ENCODE measurements at regions not wholly inside any gene's neighbourhood (a gene's known extent, or its start where the extent isn't known, plus 50 kb on each side); places are given as distances from the start of the nearest gene placed in this dataset.
"Not testable (repeated sequence)": the region's sequence is repeated elsewhere in the genome, so short reads cannot be mapped to it uniquely, and the experiment has no call there.

DNA sequence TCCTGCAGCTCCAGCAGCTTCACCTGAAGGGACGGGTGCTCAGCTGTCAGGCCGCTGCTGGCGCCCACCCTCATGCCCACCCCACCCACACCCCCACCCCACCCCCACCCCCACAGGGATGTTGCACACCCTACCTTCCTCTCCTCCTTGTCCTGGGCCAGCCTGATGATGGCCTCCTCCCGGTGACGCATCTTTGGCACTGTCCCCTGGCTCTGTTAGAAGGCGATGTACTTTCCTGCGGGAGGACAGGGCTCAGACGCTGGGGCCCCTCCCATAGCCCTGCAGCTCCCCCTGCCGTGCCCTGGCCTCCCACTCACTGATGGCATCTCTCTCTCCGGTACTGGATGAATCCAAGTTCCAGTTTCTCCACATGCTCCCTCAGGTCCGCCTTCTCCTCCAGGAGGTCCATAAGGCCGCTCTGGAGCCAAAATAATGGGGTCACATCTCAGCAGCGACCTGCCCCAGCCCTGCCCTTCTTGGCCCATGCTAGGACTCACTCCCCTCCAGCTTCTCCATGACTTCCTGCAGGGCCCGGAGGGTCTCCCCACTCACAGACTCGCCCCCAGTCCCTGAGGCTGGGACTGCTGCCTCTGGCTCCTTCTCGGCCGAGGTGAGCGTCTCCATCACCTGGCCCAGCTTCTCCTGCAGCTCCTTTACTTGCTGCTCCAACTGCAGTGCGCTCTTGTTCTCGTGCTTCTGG, 55.2 kb downstream of the GOLGA8B start:
- H3F3A ChIP-seq (ENCODE audit: insufficient read depth); H3K9me2 ChIP-seq (ENCODE audit: insufficient read depth); H3K4me1 ChIP-seq (ENCODE audit: insufficient read depth); H3K27ac ChIP-seq; H3K9ac ChIP-seq; in situ Hi-C loops (cut with MboI); H2AFZ ChIP-seq; H3K4me2 ChIP-seq (ENCODE audit: unreplicated experiment); DNase-seq; H3K36me3 ChIP-seq (ENCODE audit: low read depth); H3K9me3 ChIP-seq (ENCODE audit: low read depth); H3K4me3 ChIP-seq; H3K27me3 ChIP-seq (replicated peaks; ENCODE audit: insufficient read depth); H4K20me1 ChIP-seq (ENCODE audit: insufficient read depth); H3K79me2 ChIP-seq (ENCODE audit: insufficient read depth): not testable (repeated sequence)
- no CpG with 5 or more reads among the region's 20 CpGs for WGBS, 2 experiments (ENCODE audit: low coverage in 1 of 2, low lambda C conversion rate in 2 of 2, missing lambda C conversion rate in 2 of 2)

- H3K36me3 ChIP-seq (ENCODE audit: low read depth); H2AFZ ChIP-seq; in situ Hi-C loops (cut with MboI); H3K79me2 ChIP-seq (ENCODE audit: insufficient read depth); H3K9me3 ChIP-seq (ENCODE audit: low read depth); H3F3A ChIP-seq (ENCODE audit: insufficient read depth); H3K27me3 ChIP-seq (replicated peaks; ENCODE audit: insufficient read depth); H3K4me3 ChIP-seq; H3K27ac ChIP-seq; H3K9ac ChIP-seq; H3K9me2 ChIP-seq (ENCODE audit: insufficient read depth); DNase-seq; H4K20me1 ChIP-seq (ENCODE audit: insufficient read depth); H3K4me1 ChIP-seq (ENCODE audit: insufficient read depth); H3K4me2 ChIP-seq (ENCODE audit: unreplicated experiment): not testable (repeated sequence)
- WGBS, 2 experiments (ENCODE audit: low coverage in 1 of 2, low lambda C conversion rate in 2 of 2, missing lambda C conversion rate in 2 of 2): 96 to 99% methylated on average over 4 to 6 of the region's 13 CpGs
These were observed 55.8 kb downstream of the GOLGA8B start for GRCh38 chr15:34527641-34528040.

DNA sequence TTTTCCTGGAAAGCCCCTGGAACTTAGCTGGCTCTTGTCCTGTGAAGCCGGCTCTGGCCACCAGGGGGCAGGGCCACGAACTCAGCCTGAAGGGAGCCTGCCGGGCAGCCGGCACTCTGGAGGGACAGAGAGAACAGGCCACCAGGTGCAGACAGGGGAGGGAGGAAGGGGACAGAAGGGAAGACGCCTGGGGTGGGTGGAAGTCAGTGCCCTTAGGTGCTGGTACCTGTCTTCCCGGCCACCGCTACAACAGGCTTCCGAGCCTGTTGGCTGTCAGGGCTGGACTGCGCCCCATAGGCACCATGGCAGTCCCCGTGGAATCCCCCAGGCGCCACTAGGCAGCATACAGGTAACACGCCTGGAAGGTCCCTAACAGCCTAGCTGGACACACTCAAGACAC, 59.6 kb downstream of the GOLGA8B start:
- H3K9ac ChIP-seq; DNase-seq; H3K9me2 ChIP-seq (ENCODE audit: insufficient read depth); H3K4me3 ChIP-seq; H3K36me3 ChIP-seq (ENCODE audit: low read depth); H3K4me1 ChIP-seq (ENCODE audit: insufficient read depth); H2AFZ ChIP-seq; H4K20me1 ChIP-seq (ENCODE audit: insufficient read depth); H3F3A ChIP-seq (ENCODE audit: insufficient read depth); H3K9me3 ChIP-seq (ENCODE audit: low read depth); H3K79me2 ChIP-seq (ENCODE audit: insufficient read depth); H3K27ac ChIP-seq; H3K27me3 ChIP-seq (replicated peaks; ENCODE audit: insufficient read depth); H3K4me2 ChIP-seq (ENCODE audit: unreplicated experiment): not testable (repeated sequence)
- in situ Hi-C loops (cut with MboI): loop anchor here (25.0 kb wide), 1 partner anchor 162 kb away; the partner anchor contains the start of gene LPCAT4
- 16 to 45% methylated on average over 7 to 8 of the region's 12 CpGs for WGBS, 2 experiments (ENCODE audit: low coverage in 1 of 2, low lambda C conversion rate in 2 of 2, missing lambda C conversion rate in 2 of 2)

- 79 to 85% methylated on average over 6 to 7 of the region's 12 CpGs for WGBS, 2 experiments (ENCODE audit: low coverage in 1 of 2, low lambda C conversion rate in 2 of 2, missing lambda C conversion rate in 2 of 2)
- H3K9me3 ChIP-seq (ENCODE audit: low read depth); H2AFZ ChIP-seq; H3K4me2 ChIP-seq (ENCODE audit: unreplicated experiment); H3K9me2 ChIP-seq (ENCODE audit: insufficient read depth); H3K36me3 ChIP-seq (ENCODE audit: low read depth); DNase-seq; H3K27me3 ChIP-seq (replicated peaks; ENCODE audit: insufficient read depth); H3K9ac ChIP-seq; H3F3A ChIP-seq (ENCODE audit: insufficient read depth); H3K79me2 ChIP-seq (ENCODE audit: insufficient read depth); H3K27ac ChIP-seq; H4K20me1 ChIP-seq (ENCODE audit: insufficient read depth); H3K4me1 ChIP-seq (ENCODE audit: insufficient read depth); H3K4me3 ChIP-seq: not testable (repeated sequence)
- in situ Hi-C loops (cut with MboI): loop anchor here (25.0 kb wide), 1 partner anchor 160 kb away; the partner anchor contains the start of gene LPCAT4
These were observed 60.9 kb downstream of the GOLGA8B start for GRCh38 chr15:34522601-34523000.

DNA sequence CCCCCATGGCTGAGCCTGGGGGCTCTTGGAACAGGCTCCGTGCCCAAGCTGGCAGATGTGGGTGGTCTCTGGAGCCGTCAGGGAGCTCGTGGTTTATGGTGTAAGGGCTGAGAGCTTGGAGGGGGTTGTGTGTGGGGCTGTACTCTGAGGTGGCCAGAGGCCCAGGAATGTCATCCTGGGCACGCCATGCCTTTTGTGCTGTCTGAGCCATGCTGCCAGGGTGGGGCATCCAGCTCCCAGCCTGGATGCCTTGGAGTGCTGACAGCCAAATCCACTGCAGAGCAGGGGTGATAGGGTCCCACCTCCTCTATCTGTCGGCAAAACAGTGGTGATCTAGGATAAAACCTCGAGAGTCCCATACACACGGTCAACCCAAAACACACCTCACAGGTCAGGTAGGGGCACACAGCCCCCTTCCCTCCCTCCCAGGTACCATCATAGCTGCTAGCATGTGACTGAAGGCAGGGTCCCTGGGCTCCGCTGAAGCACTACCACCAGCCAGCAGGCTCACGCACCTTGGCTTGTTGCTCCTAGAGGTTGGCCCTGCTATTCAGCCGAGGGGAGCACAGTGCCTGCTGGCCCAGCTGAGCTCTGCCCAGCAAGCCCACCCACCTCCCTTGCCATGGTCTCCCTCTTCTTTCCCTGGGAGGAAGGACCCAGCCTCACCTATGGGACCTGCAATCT, 61.5 kb downstream of the GOLGA8B start:
- not testable (repeated sequence) for H3K4me2 ChIP-seq (ENCODE audit: unreplicated experiment); H2AFZ ChIP-seq; H3K4me3 ChIP-seq; H4K20me1 ChIP-seq (ENCODE audit: insufficient read depth); H3K27me3 ChIP-seq (replicated peaks; ENCODE audit: insufficient read depth); H3K79me2 ChIP-seq (ENCODE audit: insufficient read depth); H3F3A ChIP-seq (ENCODE audit: insufficient read depth); H3K9me2 ChIP-seq (ENCODE audit: insufficient read depth); H3K4me1 ChIP-seq (ENCODE audit: insufficient read depth); H3K9ac ChIP-seq; H3K9me3 ChIP-seq (ENCODE audit: low read depth); H3K36me3 ChIP-seq (ENCODE audit: low read depth); DNase-seq; H3K27ac ChIP-seq
- 34 to 56% methylated on average over 8 to 9 of the region's 10 CpGs for WGBS, 2 experiments (ENCODE audit: low coverage in 1 of 2, low lambda C conversion rate in 2 of 2, missing lambda C conversion rate in 2 of 2)
- in situ Hi-C loops (cut with MboI): loop anchor here (25.0 kb wide), 1 partner anchor 160 kb away; the partner anchor contains the start of gene LPCAT4
